Left renal pelvis (tissue), 4 donors: ENCODE measurements at regions not wholly inside any gene's neighbourhood (a gene's known extent, or its start where the extent isn't known, plus 50 kb on each side); places are given as distances from the start of the nearest gene placed in this dataset.
A peak's percentile ranks its signal among the peaks of the same experiment; 100 is the strongest.
"Not testable (repeated sequence)": the region's sequence is repeated elsewhere in the genome, so short reads cannot be mapped to it uniquely, and the experiment has no call there.

ENCODE experiments used
- DNase-seq, 4 donors: peaks; one replicate each; pipeline ENCODE4 v3.0.0-alpha.2; 2013; ENCODE audit warnings: low read depth in 4 of 4, low spot score in 3 of 4

DNA sequence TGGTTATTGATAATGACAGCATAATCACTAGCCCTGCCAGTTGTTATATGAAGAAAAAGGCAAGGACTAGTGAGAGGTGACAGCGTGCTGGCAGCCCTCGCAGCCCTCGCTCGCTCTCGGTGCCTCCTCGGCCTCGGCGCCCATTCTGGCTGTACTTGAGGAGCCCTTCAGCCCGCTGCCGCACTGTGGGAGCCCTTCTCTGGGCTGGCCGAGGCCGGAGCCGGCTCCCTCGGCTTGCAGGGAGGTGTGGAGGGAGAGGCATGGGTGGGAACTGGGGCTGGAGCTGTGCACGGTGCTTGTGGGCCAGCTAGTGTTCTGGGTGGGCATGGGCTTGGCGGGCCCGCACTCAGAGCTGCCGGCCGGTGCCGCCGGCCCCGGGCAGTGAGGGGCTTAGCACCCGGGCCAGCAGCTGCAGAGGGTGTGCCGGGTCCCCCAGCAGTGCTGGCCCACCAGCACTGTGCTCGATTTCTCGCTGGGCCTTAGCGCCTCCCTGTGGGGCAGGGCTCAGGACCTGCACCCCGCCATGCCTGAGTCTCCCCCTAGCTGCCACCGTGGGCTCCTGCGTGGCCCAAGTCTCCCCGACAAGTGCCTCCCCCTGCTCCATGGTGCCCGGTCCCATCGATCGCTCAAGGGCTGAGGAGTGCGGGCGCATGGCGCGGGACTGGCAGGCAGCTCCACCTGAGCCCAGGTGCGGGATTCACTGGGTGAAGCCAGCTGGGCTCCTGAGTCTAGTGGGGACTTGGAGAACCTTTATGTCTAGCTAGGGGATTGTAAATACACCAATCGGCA lies 156.2 kb downstream of the MSX2 start:
- DNase-seq, result not testable (repeated sequence)

DNA sequence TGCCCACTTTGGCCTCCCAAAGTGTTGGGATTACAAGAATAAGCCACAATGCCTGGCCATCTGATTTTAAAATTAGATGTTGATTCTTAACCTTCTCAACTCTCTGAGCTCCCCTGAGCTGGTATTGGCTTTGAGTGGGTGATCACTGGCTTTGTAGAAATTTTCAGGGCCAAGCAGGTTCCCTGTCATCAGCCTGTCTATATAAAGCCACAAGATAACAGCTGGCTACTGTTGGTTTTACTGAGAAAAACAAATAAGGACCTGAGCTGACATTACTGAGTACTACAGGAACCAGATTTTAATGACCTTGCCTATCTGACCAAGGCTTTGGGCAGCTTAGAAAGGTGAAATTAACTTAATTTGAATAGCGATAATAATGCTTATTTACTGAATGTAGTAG lies 153.6 kb downstream of the MSX2 start:
- no peak for DNase-seq

DNA sequence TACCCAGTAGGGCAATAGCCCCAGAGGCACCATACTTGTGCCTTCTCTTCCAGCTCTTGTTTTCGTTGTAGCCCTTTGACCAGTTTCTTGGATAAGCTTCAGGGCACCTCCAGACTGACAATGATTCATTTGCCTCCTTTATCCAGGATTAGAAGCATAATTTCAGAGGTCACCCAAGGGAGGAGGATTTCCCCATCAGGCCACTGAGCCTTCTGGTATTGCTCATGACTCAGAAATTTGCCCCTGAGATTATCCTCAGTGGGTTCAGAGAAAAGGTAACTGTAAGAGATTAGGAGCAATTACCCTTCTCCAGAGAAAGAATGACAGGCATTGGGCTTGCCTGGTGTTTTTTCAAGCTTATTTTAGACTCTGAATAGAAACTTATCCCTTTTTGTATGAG lies 147.9 kb downstream of the MSX2 start:
- DNase-seq, result no peak

DNA sequence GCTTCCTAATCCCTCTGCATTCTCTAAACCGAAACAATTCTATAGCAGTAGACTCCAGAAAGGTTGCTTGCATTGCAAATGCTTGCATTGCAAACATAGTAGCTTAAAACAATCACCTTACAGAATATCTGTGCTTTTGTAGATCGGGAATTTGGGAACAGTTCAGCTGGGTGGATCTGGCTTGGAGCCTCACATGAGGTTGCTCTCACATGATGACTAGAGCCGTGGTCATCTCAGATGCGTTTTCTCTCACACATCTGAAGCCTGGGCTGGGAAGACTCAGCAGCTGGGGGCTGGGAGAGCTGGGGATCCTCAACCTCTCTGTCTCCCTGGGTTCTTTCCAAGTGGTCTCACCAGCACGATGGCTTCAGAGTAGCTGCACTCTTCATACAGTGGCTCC lies 127.8 kb downstream of the MSX2 start:
- DNase-seq, result no peak

DNA sequence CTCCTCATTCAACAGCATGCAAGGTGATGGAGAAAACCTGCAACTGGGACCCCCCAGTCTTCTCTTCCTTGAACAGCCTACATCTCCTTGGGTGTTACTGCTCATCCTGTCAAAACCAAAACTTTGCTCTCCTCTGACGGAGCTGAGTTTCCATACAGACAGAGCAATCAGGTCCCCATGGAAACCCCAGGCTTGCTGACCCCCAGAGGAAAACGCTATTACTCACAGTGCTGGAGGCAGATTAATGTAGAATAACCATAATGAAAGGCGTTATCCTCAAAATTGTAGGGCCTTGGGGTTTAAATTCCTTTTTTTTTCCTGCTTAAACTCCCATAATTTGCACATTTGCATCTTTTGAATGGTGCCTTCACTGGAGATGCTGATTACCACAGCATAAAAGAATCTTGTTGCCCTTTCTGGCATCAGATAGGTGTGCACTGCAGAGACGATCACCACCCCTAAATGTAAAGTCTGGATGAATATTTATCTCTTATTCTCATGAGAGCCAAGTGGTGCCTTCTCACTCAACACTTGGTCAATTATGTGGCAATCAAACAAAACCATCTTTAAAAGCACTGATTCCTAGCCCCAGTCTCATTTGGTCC lies 126.3 kb downstream of the MSX2 start:
- no peak for DNase-seq

DNA sequence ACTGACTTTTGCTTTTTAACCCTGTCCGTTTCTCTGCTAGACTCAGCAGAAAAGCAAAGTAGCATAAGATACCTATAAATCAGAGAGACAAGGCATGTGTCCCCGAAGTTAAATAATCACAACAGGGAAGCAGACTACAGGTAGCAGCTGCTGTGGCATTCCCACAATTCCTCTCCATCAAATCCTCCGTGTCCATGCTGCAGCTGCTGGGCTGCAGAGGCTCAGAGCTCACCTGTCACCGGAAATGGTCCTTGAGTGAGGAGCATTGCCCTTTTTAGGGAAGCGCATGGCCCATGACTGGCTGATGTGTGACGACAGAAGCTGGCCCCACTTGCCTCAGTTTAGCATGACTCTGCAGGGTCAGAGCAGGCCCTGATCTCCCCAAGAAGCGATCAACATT lies 125.0 kb downstream of the MSX2 start:
- no peak for DNase-seq

DNA sequence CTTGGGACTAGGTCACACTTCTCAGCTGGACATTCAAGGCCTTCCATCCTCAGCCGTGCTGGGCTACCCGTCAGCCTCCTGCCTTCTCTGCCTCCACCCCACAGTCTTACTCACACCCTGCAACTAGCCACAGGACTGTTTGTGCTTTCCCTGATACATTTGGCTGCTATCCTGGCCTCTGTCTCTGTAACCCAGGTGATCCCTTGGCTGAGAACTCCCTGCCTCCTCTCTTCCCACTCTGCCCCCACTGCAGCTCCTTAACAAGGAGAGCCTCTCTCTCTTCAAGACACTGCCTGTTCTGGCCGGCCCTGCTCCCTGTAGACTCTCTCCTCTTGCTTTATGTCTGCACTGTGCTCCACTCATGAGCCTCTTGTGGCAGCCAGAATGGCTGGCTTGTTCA lies 120.6 kb downstream of the MSX2 start:
- no peak for DNase-seq

DNA sequence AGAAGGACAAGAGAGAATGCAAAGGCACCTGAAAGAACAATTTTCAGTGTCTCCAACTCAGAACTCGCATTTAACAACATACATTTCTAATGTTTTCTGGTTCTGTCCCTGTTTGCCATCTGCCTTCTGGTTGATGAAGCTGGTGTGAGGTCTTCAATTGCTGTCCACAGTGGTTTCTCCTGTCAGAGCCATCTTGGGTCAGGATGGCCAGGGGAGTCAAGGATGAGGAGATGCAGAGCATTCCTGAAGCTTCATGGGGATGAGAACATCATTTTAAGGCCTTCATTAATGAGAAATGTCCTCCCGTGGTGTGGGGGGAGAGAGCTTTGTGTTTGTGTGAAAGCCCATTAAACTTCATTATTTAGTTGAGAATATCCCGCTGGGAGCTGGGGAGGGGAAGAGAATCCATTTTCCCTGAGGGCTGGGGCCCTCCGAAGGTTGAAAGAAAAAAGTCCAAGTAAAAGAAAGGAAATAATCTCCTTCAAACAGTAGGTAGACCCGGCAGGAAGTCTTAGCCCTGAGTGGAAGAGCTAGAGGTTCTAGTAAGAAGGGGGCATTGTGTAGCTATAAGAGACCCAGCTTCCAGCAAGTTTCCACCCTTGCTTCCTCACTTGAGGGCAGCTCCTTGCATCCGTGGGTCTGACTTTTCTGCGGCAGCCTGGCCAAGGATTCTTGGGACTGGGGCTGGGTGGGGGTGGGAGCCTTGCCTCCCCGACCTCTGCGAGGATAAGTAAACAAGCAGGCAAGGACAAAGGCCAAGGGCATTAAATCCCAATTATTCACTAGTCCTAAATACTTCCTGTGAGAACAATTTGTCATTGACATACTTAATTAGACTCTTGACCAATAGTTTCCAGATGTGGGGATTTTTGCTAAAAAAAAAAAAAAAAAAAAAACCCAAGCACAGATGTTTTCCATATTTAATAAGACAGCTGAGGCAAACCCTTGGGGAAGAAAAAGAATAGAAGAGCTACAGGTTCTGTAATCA lies 119.2 kb downstream of the MSX2 start:
- peak; percentile 23 to 41 (median 33) for DNase-seq

DNA sequence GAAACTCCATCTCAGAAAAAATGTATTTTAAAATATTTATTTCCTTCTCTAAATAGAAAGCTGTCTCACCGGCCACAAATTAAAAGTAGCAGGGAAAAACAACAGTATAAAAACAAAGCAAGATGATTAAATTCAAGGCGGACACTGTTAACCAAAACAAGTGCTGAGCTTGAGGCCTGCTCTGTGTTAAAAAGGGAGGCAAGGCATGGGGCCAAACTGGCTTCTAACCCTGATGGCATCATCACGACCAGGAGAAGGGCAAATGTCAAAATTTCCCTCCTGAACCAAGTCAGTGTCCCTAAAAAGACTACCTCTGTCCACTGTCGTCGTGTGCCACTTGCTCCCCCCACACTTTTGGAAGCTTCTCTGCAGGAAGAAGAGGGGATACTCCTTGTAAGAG lies 116.1 kb downstream of the MSX2 start:
- no peak for DNase-seq

DNA sequence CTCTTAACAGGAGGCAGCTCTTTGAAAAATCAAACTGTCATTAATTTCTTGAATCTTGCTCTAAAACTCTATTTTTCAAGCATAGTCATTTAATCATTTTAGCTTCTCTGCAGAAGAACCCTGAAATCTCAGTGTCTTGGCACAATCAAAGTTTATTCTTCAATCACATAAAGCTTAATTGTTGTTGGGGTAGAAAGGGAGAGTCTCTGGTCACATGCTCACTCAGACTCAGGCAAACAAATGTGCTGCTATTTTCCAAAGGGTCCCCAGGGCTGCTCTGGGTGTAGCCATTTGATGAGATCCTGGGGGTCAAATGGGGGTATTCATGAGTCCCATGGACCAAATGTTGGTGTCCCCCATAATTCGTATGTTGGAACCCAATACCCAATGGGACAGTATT lies 114.8 kb downstream of the MSX2 start:
- DNase-seq, result no peak

DNA sequence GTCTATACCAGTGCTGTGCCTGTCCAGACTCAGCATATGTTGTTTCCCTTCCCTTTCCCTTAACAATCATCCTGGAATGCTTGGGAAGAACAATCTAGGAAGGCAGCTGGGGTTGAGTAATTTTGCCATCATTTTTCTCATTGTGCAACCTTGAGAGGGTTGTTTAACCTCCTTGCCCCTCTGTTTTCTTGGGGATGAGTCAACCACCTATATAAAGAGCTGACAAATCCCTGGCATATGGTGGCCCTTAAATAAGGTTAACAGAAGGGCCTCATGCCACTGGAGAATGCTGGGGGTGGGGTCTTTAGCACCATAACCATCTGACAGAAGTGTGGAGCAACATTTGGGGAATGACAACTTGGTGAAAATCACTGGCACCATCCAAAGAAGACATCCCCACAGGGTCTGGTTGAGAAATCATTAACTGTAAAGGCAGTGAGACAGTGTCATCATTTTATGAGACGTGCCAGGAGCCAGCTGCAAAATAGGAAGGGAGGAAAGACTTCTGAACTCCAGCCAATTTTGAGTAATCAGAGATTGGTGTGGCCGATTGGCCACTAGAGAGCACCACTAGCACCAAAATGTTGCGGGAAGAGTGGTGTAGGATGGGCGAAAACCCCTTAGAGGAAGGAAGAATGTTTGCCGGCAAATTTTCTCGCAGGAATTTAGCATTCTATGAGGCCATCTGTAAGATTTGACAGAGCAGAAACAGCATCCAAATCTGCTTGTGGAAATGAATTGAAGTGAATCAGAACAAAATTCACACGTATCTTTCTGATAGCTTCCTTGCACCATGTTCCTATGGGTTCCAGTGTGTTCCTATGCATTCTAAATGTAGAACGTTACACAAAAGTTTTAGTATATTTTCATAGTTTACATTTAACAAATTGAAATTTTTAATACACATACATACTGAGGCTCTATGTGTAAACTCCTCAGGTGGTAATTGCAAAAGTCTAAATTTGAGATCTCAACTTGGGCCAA lies 113.8 kb downstream of the MSX2 start:
- no peak for DNase-seq

DNA sequence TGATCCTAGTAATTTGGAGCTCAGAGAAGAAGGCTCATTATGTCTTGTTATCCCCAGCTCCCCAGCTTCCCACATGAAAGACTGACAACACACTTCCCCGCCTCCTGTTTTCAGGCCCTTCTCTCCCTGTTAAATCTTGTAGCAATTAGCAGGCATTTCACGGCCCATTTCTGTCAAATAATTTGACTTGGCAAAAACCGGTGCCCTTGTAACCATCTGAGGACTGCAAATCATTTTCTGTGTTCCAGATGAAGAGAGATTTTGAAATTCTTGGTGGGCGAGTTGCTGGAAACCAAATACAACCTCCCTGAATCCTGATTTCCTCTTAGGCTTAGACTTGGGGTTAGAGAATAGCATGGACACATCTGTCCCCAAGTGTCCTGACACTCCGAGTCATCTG lies 109.7 kb downstream of the MSX2 start:
- no peak for DNase-seq

DNA sequence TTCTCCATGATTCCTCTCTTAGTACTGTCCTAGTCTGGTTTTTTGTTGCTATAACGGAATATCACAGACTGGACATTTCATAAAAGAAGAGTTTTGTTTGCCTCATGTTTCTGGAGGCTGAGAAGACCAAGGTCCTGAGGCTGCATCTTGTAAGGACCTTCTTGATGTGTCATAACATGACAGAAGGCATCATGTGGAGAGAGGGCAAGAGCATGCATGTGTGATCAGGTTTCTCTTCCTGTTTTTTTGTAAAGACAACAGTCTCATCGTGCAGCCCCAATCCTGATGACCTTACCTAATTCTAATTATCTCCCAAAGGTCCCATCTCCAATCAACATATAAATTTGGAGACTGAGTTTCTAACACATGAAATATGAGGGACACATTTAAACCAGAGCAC lies 108.4 kb downstream of the MSX2 start:
- DNase-seq, result no peak

DNA sequence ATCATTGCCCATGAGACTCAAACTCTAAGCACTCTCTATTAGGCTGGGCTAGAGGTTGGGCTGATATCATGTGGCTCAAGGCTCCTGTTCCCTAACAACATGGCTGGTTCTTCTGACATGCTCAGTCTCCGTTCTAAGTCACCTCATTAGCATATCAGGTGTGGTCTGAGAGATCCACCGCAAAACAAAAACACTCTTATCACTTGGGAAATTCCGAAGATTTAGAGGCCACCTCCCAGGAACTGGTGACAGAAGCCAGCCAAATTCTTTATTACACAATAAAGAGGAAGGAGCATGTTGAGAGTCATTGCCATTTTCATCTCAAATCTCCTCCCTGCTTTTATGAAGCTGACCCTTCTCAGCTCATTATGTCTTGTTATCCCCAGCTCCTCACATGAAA lies 107.6 kb downstream of the MSX2 start:
- no peak for DNase-seq

DNA sequence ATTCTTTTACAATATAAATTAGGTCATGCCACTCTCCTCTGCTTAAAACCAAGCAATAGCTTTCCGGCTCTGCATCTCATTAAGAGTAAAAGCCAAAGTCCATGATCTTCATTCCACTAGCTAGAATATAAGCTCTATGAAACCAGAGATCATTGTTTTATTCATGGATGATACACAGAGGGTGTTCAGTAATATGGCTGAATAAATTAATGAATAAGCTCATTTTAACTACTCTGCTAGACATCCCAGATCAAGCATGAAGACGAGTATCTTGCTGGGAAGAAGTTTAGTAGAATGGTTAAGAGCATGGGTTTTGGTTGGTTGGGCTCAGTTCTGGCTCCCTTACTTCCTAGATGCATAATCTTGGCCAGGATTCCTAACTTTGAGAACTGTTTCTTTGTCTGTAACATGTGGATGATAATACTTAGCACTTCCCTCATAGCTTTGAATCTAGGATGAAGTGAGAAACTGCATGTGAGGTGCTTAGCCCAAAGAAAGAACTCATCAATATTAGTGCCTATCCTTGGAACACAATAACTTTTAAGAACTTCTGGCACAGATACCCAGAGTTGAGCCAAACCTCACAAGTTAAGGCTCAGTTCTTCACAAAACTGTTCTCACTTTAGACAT lies 106.8 kb downstream of the MSX2 start:
- no peak for DNase-seq

DNA sequence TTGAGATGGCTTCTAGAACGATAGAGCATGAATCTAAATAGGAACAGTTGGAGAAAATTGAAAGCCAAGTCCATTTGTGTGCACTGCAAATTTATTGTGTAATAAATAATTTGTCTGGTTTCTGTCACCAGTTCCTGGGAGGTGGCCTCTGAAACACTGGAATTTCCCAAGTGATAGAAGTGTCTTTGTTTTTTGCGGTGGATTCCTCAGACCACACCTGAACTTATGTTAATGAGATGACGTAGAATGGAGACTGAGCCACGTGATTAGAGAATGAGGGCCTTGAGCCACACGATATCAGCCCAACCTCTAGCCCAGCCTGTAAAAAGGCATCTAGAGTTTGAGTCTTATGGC lies 105.1 kb downstream of the MSX2 start:
- no peak for DNase-seq

DNA sequence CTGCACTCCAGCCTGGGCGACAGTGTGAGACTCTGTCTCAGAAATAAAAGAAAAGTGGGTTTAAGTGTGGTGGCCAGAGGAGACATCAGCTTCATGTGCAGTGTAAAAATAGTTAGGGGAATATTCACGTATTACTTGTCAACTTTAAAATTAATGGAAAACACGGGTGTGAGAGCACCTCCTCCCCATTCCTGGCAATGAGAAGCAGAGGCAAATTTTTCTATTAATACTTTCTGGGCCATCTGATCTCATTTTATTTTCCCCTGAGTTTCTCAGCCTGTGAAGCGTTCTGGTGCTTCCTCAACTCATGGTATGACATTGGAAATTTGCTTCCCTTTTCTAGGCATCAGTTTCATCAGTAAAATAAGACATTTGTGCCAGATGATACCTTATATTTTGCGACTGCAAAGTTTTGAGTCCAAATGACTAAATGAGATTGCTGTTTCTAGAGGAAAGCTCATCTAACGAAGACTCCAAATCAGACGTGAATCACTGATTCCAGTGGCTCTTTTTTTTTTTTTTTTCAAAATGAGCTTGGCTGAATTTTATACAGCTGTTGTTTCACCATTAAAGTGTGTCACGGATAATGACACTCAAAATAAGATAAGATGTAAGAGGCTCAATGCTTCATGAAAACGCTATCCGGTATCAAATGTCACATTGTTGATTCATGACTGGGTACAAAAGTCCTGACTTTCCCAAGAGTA lies 104.6 kb downstream of the MSX2 start:
- no peak for DNase-seq

DNA sequence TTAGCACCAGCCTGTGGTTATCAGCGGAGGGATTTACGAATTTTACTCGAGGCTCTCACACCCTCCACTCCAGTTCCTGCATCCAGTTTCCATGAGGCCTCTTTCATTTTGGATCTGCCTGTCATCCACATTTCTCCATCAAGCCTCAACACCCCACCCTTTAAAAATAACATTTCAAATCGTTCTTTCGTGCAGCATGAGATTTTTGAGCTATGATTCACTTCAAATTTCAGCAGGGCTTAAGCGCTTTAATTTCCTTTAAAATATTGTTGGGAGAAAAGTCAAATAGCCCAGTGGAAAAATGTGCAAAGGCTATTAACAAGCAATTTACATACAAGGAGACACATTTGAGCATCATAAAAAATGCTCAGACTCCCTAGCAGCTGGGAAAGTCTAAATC lies 103.2 kb downstream of the MSX2 start:
- DNase-seq, result no peak

DNA sequence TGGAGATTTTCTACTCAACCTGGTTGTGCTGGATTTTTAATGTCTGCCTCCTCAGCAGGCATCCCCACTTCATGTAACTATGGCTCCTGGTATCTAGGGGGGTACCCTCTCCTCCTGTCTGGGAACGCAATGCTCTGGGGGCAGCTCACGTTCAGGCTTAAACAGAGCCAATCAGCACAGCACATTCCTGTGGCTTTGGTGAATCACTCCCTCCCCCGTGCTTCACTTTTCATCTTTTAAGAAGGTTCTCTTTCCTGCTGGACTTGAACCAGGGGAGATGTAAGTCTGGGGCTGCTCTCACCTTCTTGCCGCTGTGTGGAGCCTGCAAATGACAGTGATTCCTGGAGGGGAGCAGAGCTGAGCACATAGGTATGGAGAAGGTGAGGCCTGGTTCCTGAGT lies 101.2 kb downstream of the MSX2 start:
- DNase-seq, result no peak
